Breast epithelium (tissue), 4 donors: ENCODE measurements at regions not wholly inside any gene's neighbourhood (a gene's known extent, or its start where the extent isn't known, plus 50 kb on each side); places are given as distances from the start of the nearest gene placed in this dataset.

Experiments used
- DNase-seq, 2 donors: peaks; one replicate each; pipeline ENCODE4 v3.0.0-alpha.2; 2019; ENCODE audit warnings: low spot score in 2 of 2
- H3K27ac ChIP-seq, 2 donors: fragments of 200-600 bp; sonication (generic) in 1 of 2; one replicate each; pipeline ENCODE4 v1.5.1; 2016 to 2019; ENCODE audit warnings: mild to moderate bottlenecking in 1 of 2
- H3K27me3 ChIP-seq, 2 donors: fragments of 200-600 bp; sonication (generic) in 1 of 2; one replicate each; pipeline versions ENCODE4 v1.5.1 to v1.6.0; 2017 to 2019; ENCODE audit warnings: control low read depth in 1 of 2, mild to moderate bottlenecking in 1 of 2
- H3K36me3 ChIP-seq: fragments of 200-600 bp; one replicate; pipeline ENCODE4 v1.5.1; 2019
- H3K4me1 ChIP-seq, 2 donors: fragments of 200-600 bp; sonication (generic); one replicate each; pipeline ENCODE4 v1.5.1; 2016 to 2019; ENCODE audit warnings: control low read depth in 1 of 2
- H3K4me3 ChIP-seq, 3 donors: fragments of 200-600 bp; sonication (generic); 1 replicate in 2 of 3; 2 replicates in 1 of 3; pipeline ENCODE4 v1.5.1; 2016 to 2019; ENCODE audit warnings: mild to moderate bottlenecking in 3 of 3, moderate library complexity in 2 of 3
- H3K9me3 ChIP-seq, 2 donors: fragments of 200-600 bp; sonication (generic) in 1 of 2; one replicate each; pipeline ENCODE4 v1.5.1; 2016 to 2019; ENCODE audit warnings: control low read depth in 1 of 2
- CTCF ChIP-seq, 3 donors: fragments of 450-650 bp; IDR thresholded peaks; one replicate each; pipeline ENCODE4 v1.5.1; 2016 to 2017; ENCODE audit warnings: antibody characterized with exemption in 3 of 3, mild to moderate bottlenecking in 3 of 3, moderate library complexity in 3 of 3
- POLR2A ChIP-seq: fragments of 450-650 bp; IDR thresholded peaks from one replicate; pipeline ENCODE4 v1.6.1; 2016; ENCODE audit warnings: antibody characterized with exemption, mild to moderate bottlenecking, moderate library complexity
- POLR2AphosphoS5 ChIP-seq, 3 donors: sonication (generic); formaldehyde crosslinking; IDR thresholded peaks; one replicate each; pipeline ENCODE4 v1.6.1; 2017; ENCODE audit warnings: antibody characterized with exemption in 3 of 3
- intact Hi-C: fragments of 100-400 bp; cut with DNase I; formaldehyde crosslinking; loops from one replicate; pipeline ENCODE4 v1.15.1; 2023; ENCODE audit warnings: low total_unique reads

- no peaks in the 10 kb centered on the region for H3K27me3 ChIP-seq
- intact Hi-C loops, result no loop called here
- no peak overlapping the region for H3K4me3 ChIP-seq
- H3K9me3 ChIP-seq, result peaks cover 10 to 11% of the 10 kb centered on the region in 2 donors
- TF ChIP-seq POLR2AphosphoS5 (IDR thresholded peaks at IDR 0.05), result no peak
- TF ChIP-seq POLR2A, result no peak
- TF ChIP-seq CTCF (IDR thresholded peaks at IDR 0.05), result no peak
- no peak overlapping the region for H3K27ac ChIP-seq
- no peak for DNase-seq
- H3K4me1 ChIP-seq, result no peaks in the 10 kb centered on the region
- H3K36me3 ChIP-seq, result no peaks in the 10 kb centered on the region
These were observed 946.0 kb downstream of the IGSF11 start for GRCh38 chr3:118088696-118089095.

GRCh38 chr3:118089563-118089962 lies 945.1 kb downstream of the IGSF11 start:
- no peak for DNase-seq
- intact Hi-C loops, result no loop called here
- TF ChIP-seq CTCF (IDR thresholded peaks at IDR 0.05), result no peak
- no peak for TF ChIP-seq POLR2AphosphoS5 (IDR thresholded peaks at IDR 0.05)
- no peak for TF ChIP-seq POLR2A
- Histone ChIP-seq H3K27me3 (no peaks in the 10 kb centered on the region), H3K36me3 (no peaks in the 10 kb centered on the region), H3K4me1 (no peaks in the 10 kb centered on the region), H3K27ac (no peak overlapping the region), H3K9me3 (peaks cover 10 to 13% of the 10 kb centered on the region in 2 donors), H3K4me3 (no peak overlapping the region)

GRCh38 chr3:118097226-118097625 lies 937.4 kb downstream of the IGSF11 start:
- no peaks in the 10 kb centered on the region for H3K4me1 ChIP-seq
- H3K36me3 ChIP-seq, result no peaks in the 10 kb centered on the region
- TF ChIP-seq POLR2AphosphoS5 (IDR thresholded peaks at IDR 0.05) (no peak), POLR2A (no peak), CTCF (IDR thresholded peaks at IDR 0.05) (no peak)
- intact Hi-C loops, result no loop called here
- DNase-seq, result no peak
- peaks cover 10 to 13% of the 10 kb centered on the region in 2 donors for H3K9me3 ChIP-seq
- H3K27me3 ChIP-seq, result no peaks in the 10 kb centered on the region
- H3K27ac ChIP-seq, result no peak overlapping the region
- no peak overlapping the region for H3K4me3 ChIP-seq

GRCh38 chr3:118097660-118098059 lies 937.0 kb downstream of the IGSF11 start:
- Histone ChIP-seq H3K4me1 (no peaks in the 10 kb centered on the region), H3K36me3 (no peaks in the 10 kb centered on the region), H3K27ac (no peak overlapping the region), H3K4me3 (no peak overlapping the region), H3K27me3 (no peaks in the 10 kb centered on the region), H3K9me3 (peaks cover 10 to 13% of the 10 kb centered on the region in 2 donors)
- DNase-seq, result no peak
- TF ChIP-seq CTCF (IDR thresholded peaks at IDR 0.05) (no peak), POLR2AphosphoS5 (IDR thresholded peaks at IDR 0.05) (no peak), POLR2A (no peak)
- intact Hi-C loops, result no loop called here

- Histone ChIP-seq H3K36me3 (no peaks in the 10 kb centered on the region), H3K4me1 (no peaks in the 10 kb centered on the region), H3K4me3 (no peak overlapping the region), H3K27ac (no peak overlapping the region), H3K9me3 (peaks cover 0 to 1% of the 10 kb centered on the region in 2 donors), H3K27me3 (no peaks in the 10 kb centered on the region)
- intact Hi-C loops, result no loop called here
- TF ChIP-seq POLR2A (no peak), POLR2AphosphoS5 (IDR thresholded peaks at IDR 0.05) (no peak), CTCF (IDR thresholded peaks at IDR 0.05) (no peak)
- no peak for DNase-seq
These were observed 935.8 kb downstream of the IGSF11 start for GRCh38 chr3:118098827-118099226.
